ENCODE measurements at regions not wholly inside any gene's neighbourhood (a gene's known extent, or its start where the extent isn't known, plus 50 kb on each side); places are given as distances from the start of the nearest gene placed in this dataset.
A peak's percentile ranks its signal among the peaks of the same experiment; 100 is the strongest.

DNA sequence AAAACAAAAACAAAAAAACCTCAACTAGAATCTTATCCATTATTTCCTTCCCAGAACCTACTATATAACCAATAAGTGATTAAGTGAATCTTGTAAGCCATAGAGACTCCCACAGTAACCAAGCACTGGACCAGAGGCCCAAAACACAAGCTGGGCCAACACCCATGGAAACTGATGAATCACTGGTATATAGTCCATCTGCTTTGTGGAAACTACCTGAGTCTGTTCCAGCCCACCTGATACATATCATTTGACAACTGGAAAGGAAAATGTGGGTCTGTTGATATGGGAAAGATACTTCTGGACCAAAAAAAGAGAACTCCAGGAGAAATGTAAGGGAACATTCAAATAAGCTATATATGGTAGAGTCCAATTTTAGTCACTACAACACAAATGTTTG lies 252.8 kb downstream of the MREG start:
- Histone ChIP-seq H3K4me3 (no peak overlapping the region), H3K27ac (peak overlapping the region; percentile 61), H3K27me3 (no peaks in the 10 kb centered on the region), H3K9me3 (ENCODE audit: low read depth) (no peaks in the 10 kb centered on the region), H3K36me3 (no peaks in the 10 kb centered on the region), H3K4me1 (ENCODE audit: low read depth) (peaks cover 28% of the 10 kb centered on the region)
- no peak for TF ChIP-seq CTCF (IDR thresholded peaks at IDR 0.05; ENCODE audit: low read depth, low read length)
- no peak for DNase-seq (ENCODE audit: low read depth in 1 of 2, low spot score in 1 of 2)

GRCh38 chr2:215760091-215760490 lies 253.3 kb downstream of the MREG start:
- DNase-seq (ENCODE audit: low read depth in 1 of 2, low spot score in 1 of 2): peak in 1 of 2 donors; percentile 65
- Histone ChIP-seq H3K27me3 (no peaks in the 10 kb centered on the region), H3K27ac (peak overlapping the region; percentile 61), H3K4me3 (no peak overlapping the region), H3K4me1 (ENCODE audit: low read depth) (peaks cover 25% of the 10 kb centered on the region), H3K36me3 (no peaks in the 10 kb centered on the region), H3K9me3 (ENCODE audit: low read depth) (no peaks in the 10 kb centered on the region)
- TF ChIP-seq CTCF (IDR thresholded peaks at IDR 0.05; ENCODE audit: low read depth, low read length): no peak

GRCh38 chr2:215758691-215759090 lies 254.7 kb downstream of the MREG start:
- DNase-seq (ENCODE audit: low read depth in 1 of 2, low spot score in 1 of 2): peak in 1 of 2 donors; percentile 70
- Histone ChIP-seq H3K9me3 (ENCODE audit: low read depth) (no peaks in the 10 kb centered on the region), H3K27me3 (no peaks in the 10 kb centered on the region), H3K36me3 (no peaks in the 10 kb centered on the region), H3K4me1 (ENCODE audit: low read depth) (peaks cover 25% of the 10 kb centered on the region), H3K27ac (no peak overlapping the region), H3K4me3 (no peak overlapping the region)
- TF ChIP-seq CTCF (IDR thresholded peaks at IDR 0.05; ENCODE audit: low read depth, low read length): no peak

GRCh38 chr2:215756346-215756730 lies 257.0 kb downstream of the MREG start:
- Histone ChIP-seq H3K27ac (no peak overlapping the region), H3K4me1 (ENCODE audit: low read depth) (peaks cover 30% of the 10 kb centered on the region), H3K27me3 (no peaks in the 10 kb centered on the region), H3K36me3 (no peaks in the 10 kb centered on the region), H3K4me3 (no peak overlapping the region), H3K9me3 (ENCODE audit: low read depth) (no peaks in the 10 kb centered on the region)
- no peak for DNase-seq (ENCODE audit: low read depth in 1 of 2, low spot score in 1 of 2)
- no peak for TF ChIP-seq CTCF (IDR thresholded peaks at IDR 0.05; ENCODE audit: low read depth, low read length)

GRCh38 chr2:215755641-215756345 lies 257.6 kb downstream of the MREG start:
- Histone ChIP-seq H3K9me3 (ENCODE audit: low read depth) (no peaks in the 10 kb centered on the region), H3K27ac (no peak overlapping the region), H3K27me3 (no peaks in the 10 kb centered on the region), H3K36me3 (no peaks in the 10 kb centered on the region), H3K4me3 (no peak overlapping the region), H3K4me1 (ENCODE audit: low read depth) (peaks cover 25% of the 10 kb centered on the region)
- no peak for TF ChIP-seq CTCF (IDR thresholded peaks at IDR 0.05; ENCODE audit: low read depth, low read length)
- no peak for DNase-seq (ENCODE audit: low read depth in 1 of 2, low spot score in 1 of 2)
